GM12872 (cell line): ENCODE measurements at regions not wholly inside any gene's neighbourhood (a gene's known extent, or its start where the extent isn't known, plus 50 kb on each side); places are given as distances from the start of the nearest gene placed in this dataset.

Experiments used
- TF ChIP-seq, protein P1 (sequence below): IDR thresholded peaks from 3 replicates; pipeline ENCODE4 v1.5.1; 2011; ENCODE audit warnings: low read depth, mild to moderate bottlenecking, low read length, moderate library complexity; ENCODE audit not compliant: insufficient read depth

DNA sequence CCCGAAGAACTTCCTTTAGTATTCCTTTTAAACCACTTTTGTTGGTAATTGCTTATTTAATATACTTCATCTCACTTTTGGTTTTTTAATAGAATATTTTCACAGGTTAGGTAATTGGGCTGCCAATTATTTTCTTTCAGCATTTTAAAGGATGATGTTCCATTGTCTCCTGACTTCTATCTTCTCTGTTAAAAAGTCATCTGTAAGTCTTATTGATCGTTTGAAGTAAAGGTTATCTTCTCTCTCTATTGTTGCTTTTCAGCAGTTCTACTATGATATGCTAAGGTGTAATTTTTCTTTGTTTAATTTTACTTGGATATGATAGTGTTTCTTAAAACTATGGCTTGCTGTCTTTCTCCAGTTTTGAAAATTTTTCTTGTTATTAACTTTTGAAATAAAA, 307.5 kb downstream of the MAP2K4 start:
- TF ChIP-seq, protein P1, sequence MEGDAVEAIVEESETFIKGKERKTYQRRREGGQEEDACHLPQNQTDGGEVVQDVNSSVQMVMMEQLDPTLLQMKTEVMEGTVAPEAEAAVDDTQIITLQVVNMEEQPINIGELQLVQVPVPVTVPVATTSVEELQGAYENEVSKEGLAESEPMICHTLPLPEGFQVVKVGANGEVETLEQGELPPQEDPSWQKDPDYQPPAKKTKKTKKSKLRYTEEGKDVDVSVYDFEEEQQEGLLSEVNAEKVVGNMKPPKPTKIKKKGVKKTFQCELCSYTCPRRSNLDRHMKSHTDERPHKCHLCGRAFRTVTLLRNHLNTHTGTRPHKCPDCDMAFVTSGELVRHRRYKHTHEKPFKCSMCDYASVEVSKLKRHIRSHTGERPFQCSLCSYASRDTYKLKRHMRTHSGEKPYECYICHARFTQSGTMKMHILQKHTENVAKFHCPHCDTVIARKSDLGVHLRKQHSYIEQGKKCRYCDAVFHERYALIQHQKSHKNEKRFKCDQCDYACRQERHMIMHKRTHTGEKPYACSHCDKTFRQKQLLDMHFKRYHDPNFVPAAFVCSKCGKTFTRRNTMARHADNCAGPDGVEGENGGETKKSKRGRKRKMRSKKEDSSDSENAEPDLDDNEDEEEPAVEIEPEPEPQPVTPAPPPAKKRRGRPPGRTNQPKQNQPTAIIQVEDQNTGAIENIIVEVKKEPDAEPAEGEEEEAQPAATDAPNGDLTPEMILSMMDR: no peak

DNA sequence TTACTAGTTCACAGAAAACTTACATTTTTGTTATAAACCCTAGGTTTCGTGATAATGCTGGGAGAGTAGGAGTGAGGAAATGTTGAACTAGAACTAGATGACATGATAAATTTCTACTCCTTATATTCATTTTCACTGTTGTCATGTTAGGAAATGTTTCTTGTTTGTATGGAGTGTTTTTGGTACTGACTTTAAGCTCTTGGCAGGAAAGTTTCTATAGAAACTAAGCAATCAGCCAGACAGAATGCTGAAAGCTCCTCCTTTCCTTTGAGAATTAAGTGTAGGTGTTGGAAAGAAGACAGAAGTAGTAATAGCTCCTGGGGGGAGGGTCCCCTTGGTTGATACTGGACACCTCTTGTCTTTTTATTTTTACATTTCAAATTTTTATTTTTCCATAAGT, 309.8 kb downstream of the MAP2K4 start:
- TF ChIP-seq, protein P1: no peak

DNA sequence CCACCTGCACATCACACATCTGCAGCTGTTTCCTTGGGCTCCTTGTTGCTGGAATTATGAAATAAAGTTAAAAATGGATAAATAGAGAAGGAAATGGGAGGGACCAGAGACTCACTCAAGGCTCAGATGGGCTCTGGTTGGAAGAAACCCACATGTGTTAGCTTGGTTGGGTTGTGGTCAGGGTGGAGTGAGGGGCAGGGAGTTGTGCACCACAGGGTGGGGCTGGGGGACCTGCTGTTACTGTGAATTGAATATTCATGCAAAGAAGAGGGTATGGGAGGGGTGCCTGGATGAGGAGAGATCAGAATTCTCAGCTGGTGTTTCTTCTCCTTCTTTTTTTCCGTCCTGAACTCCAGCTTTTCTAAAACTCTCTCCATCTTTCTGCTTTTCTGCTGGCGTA, 320.7 kb downstream of the MAP2K4 start:
- TF ChIP-seq, protein P1: no peak

DNA sequence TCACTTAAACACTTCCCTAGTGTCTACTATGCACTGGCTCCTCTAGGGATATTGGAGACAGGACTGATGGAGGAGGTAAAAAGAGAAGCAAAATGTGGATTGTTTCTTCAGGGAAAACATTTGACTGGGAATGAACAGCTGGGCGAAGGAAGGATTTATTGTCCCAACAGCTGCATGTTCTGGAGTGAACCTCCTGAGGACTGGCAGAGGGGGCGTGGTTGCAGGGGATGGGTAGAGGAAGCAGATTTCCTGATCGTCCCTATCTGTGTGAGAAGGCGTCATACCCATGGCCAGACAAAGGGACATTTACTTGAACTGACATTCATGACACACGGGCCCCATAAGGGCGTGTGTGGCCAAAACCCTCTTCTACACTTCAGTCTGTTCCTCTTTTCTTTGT, 321.5 kb downstream of the MAP2K4 start:
- TF ChIP-seq, protein P1: no peak

DNA sequence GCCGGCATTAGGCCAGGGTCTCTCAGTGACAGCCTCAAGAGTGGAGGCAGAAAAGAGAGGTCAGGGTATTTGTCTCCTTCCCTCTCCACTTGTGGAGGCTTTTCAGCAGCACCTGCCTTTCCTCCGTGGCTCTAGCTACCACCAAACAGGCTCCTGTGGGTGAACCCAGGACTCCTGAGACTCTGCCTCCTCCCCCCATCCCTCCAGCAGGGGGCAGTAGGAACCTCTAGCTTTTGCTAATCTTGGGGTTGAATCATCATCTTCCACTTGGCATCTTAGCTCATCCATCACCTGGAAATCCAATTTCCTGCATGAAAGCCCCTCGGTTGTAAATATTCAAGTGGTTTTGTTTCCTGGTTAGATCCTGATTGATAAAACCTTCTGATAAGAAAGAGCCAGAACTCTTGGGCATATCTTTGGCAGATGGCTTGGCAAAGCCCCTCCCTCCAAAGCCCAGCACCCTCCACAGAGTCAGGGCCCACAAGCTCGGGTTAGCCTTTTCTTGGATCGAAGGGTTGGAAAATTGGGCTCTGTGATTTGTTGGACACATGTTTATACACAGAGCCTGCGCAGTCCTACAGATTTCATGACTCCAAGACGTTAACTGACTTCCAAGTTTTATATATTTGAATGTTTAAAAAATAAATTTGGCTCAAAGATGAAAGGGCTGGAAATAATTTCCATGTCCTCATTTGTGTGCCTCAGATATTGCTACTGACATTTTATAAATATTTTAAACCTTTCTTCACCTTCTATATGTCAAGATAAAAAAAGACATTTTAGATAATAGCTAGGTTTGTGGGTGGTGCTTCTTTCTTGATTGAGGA, 322.1 kb downstream of the MAP2K4 start:
- TF ChIP-seq, protein P1: peak; percentile 60

DNA sequence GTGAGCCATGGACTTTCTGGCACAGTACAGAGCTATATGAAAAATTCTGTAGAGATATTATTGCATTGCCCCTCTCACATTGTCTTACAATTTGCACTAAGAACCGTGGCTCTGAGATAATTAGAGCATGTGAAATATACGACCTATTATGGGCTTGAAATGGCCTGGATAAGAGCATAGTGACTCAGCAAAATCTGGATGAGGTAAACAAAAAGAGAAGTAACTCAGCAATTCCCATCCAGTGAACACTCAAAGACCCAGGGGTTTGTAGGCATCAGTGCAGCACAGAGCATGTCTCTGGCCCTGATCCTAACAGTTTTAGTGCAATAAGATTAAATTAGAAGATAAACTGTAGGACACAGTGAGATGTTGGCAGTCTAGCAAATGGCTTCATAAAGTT, 317.2 kb upstream of the MYOCD start:
- TF ChIP-seq, protein P1: no peak

DNA sequence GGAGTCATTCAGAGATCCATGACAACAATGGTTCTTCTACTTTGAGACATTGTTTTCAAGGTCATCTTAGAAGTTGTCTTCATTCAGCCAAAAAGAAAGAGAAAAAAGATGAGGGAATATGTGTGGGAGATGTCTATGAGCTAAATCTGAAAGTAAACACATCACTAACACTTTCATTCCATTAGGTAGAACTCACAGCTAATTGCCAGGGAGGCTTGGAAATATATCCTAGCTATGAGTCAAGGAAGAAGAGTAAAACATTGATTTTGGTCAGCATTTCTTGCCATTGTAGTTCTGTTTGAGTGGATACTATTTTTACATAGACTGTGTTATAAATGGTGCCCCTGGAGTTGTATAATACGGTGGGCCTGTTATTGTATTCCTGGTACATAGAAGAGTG, 316.4 kb upstream of the MYOCD start:
- TF ChIP-seq, protein P1: no peak
